ENCODE measurements at regions not wholly inside any gene's neighbourhood (a gene's known extent, or its start where the extent isn't known, plus 50 kb on each side); places are given as distances from the start of the nearest gene placed in this dataset.

DNA sequence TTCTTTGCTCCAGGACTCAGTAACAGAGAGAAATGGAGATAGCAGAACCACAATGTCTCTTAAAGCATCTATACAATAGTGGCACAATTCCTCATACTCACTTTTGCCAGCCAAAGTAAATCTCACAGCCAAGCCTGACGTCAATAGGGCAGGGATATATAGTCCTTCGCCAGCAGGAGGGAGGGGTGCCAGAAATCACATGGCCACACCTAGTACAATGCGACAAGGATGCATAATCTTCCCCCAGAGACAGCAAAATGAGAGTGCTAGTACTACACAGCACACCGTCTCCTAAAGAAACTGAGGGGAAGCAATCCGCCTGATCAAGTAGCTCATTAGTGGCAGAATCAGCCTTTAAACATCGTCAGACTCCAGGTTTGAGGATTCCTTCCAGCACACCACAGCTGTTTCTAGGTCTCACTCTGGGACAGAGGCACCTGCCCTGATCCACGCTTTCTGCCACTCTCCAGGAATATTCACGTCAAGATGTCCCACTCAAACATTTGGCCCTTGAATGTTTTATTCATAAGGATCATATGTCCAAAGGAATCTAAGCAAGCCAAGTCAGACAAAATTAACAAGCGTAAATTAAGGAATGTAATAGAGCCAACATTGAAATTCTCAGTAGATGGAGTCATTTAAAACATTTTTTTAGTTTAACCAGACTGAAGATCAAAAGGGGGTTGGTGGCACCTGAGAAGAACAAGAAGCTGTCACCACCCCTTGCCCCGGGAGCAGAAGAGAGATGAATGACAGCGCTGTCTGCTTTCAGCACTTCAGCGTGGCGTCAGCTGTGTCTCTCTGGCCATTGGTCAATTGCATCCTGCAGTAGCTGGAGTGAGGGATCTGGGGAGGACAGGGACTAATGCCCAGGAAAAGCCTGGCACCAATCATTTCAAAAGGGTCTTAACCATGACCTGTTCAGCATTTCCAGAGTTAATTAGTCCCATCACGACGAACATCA, 63.5 kb upstream of the SERP2 start:
- no peak for TF ChIP-seq GATA2 (IDR thresholded peaks at IDR 0.05; ENCODE audit: low read depth, low read length)
- TF ChIP-seq GATA3 (IDR thresholded peaks at IDR 0.05; ENCODE audit: low read depth, low read length): no peak
